GM19193 (cell line): ENCODE measurements at regions not wholly inside any gene's neighbourhood (a gene's known extent, or its start where the extent isn't known, plus 50 kb on each side); places are given as distances from the start of the nearest gene placed in this dataset.

ENCODE experiments used
- POLR2A ChIP-seq: IDR thresholded peaks from 4 replicates; pipeline ENCODE4 v1.6.1; 2011; ENCODE audit not compliant: insufficient read depth, insufficient read length; ENCODE audit errors: extremely low read depth

DNA sequence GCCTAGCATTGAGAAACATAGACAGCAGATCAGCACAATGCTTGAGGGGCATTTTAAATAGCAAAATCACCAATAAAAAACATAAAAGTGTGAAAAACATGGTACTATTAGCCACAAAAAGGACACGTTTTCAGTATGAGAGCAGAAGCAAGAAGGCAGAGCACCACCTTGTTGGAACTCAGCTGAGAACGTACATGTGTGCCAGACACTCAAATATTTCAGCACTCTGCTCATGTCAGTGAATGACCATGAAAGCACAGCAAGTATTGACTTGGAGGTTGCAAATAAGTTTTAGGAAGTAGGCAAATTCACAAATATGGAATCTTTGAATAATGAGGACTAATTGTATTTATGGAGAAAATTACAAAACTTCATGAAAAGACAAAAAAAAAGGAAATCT lies 193.4 kb upstream of the PKN2 start:
- no peak for TF ChIP-seq POLR2A

DNA sequence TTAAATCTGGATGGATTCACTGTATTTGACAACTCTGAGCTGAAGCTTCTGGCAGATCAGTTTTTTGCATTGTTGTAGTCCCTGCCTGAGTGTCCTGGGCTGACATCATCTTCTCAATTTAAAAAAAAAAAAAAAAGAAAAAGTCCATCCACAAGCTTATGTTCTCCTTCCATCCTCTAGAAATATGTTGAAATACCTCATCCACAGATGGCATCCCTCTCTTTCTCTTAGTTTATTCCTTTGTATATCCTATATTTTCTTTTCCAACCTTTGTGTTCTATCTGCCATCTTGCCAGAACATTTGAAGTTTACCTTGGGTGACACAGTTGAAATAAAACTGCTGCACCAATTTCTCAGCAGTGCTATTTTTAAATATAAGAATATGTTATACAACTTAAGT lies 184.4 kb upstream of the PKN2 start:
- no peak for TF ChIP-seq POLR2A

DNA sequence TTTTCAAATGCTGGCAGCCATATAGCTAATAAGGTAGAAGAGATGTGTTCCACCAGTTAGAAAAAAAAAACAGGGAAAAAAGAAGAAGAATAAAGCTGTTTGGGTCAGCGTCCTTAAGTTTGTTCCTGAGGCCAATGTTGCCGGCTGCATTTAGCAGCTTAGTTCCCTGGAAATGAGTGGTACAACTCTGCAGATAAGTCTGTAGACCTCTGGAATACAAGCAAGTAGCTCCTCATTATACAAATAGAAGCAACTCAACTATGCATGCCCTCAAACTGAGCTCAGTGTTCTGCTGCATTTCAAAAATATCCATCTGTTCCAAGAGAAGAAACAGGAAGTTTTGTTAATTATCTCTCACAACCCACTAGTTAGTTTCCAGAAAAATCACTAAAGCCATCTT lies 181.2 kb upstream of the PKN2 start:
- TF ChIP-seq POLR2A: no peak

DNA sequence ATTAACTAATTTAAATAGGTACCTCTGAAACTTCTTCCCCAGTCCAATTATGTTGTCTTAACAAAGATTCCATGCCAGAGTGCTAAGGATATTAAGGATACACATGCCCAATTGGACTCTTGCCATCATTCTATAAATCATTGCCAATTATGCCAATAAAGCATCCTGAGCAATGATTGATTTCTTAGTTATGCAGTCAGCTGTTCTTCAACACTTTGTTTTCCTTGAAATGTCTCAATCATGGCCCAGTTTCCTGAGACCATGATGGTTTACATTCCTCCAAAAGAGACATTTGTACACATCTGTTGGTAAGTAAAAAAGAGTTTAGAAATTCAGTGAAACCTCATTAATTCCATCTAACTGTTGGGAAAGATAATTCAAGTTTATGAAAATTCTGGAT lies 180.4 kb upstream of the PKN2 start:
- no peak for TF ChIP-seq POLR2A

DNA sequence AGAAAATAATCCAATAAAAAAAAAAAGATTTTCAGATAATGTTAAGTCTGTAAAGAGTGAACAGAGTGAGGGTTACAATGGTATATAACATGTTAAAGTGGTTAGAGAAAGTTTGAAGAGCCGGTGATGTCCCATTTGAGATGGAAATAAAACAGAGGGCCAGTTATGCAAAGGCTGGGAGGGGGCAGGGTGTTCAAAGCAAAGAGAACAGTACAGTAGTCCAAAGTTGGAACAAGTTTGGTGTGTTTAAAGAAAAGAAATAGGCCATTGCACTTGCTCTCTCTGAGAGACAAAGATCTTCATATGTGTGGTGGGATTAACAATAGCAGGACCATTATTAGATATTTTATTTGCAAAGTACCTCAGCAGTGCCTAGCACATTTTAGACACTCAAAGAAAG lies 179.5 kb upstream of the PKN2 start:
- no peak for TF ChIP-seq POLR2A

DNA sequence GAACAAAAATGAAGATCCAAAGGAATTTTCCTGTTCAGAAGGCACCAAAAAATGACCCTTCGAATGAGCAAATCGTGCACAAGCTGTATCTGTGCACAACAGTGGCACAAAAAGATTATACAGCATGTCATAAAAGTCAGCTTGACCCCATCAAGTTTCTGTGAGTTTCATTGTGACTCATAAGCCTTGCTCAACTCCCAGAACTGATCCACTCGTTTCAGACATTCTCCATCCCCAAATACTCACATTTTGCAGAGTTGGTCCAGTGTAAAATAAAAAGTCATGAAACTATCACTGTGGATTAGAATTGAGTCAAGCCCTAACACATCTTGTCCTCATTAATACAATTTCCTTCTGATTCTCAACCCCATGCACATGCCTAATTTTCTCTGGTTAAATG lies 174.7 kb upstream of the PKN2 start:
- no peak for TF ChIP-seq POLR2A

DNA sequence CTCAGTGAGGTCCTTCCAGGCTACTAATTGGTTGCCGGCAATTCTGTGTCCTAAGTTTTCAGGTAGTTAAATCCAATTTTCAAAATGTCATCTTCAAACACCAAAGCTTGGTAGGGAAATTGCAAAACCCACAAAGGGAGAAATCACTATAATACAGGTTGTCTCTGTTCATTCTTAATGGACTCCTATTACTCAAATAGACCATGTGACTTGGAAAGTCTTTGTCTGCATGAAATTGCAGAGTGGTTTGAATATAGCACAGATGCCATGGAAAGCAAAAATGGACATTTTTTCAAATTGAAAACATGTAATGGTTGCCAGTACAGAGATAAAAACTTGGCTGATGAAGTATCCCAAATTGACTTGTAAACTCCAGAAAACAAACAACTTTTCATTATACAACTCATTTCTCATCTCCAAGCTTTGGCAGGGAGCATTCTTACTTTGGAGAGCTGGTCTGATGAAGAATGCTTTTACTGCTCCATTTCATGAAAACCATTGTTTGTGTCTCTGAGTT lies 169.5 kb upstream of the PKN2 start:
- TF ChIP-seq POLR2A: no peak

DNA sequence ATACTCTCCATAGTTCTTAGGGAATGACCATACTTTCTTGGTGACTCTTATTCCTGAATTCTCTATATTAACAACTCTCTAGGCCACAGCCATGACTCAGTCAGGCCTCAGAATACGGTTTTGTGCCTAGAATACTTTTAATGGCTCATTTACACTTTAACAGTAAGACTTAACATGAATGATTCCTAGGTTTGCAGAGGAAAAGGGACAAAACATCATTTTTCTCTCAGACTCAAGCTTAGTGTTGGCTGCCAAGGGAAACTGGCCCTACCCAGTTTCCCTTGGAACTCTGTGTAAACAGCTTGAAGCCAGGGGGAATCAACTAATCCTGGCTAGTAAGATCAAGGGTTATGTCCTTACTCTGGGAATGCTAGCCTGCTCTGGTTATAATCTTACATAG lies 164.9 kb upstream of the PKN2 start:
- TF ChIP-seq POLR2A: no peak

DNA sequence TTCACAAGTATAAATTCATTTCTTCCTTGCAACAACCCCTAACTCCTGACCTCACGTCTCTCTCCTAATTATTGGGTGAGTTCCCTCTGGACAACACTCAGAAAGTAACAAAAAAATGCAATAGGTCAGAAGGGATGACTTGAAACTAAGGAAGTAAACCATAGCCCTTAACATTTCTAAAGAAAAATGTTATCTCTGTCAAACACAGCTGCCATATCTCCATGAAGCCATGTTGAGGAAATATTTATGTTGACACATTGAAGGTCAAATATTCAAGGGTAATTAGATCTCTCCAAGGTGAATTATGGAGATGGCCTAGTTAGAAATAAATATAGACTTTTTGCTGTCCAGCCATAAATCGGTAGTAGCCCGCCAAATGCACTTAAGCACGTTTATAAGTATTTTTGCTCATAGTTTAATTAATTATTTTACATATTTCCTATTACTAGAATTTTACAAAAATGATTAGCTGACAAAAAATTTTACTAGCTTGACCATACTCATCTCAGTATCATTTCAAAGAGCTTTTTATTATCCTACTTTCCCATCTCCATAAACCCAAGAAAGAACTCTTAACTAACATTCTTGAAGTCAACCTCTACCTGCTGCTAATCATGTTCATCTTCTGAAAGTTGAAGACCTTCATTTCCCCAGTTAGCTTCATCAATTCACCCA lies 160.1 kb upstream of the PKN2 start:
- no peak for TF ChIP-seq POLR2A

DNA sequence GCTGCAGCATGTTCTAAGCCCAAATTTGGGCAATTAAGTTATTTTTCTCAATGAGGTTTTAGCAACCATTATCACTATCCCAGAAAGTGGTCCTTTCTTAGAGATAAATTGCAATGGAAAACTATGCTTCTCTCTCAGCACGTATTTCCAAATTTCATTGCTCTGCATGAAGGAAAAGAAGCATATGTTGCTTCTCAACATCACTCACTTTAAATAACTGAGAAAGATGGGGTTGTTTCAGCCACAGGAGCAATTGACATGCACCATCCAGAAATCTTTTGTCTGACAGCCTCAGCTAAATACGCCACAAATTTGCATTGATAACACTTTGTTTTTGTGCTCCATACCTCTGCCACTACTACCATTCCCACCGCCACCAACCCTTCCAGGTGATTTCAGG lies 157.6 kb upstream of the PKN2 start:
- no peak for TF ChIP-seq POLR2A

DNA sequence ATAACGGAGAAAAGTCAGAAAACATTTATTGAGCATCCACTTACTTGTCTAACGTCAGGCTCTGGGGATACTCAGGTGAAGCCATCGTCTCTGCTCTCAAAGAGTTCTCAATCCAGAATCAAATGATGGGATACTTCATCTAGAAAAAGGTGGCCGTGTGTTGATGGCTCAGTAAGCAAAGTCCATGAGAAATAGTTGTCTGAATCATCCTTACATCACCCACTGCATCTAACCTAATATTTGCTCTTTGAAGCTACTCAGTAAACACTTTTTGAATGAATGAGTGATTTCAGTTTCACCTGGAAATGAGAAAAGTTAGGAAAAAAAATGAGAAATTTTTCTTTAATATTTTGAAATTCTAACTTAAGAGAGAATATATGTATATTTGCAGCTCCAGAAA lies 155.3 kb upstream of the PKN2 start:
- no peak for TF ChIP-seq POLR2A

DNA sequence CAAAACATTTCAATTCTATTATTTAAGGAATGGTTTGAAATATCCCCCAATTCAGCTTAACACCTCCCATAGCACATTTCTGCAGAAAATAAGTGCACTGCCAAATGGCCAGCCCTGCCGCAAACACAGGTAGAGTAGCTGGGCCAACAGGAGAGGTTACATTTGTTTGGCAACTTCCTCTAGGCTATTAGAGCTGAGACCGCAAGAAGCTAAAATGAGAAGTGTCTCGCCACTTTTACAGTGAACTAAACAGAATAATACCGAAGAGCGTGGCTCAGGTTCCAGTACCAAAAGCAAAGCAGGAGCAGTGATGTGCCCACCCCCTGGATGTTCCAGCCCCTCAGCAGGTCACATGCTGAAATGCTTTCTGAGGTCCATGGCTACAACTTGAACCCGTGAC lies 154.5 kb upstream of the PKN2 start:
- no peak for TF ChIP-seq POLR2A

DNA sequence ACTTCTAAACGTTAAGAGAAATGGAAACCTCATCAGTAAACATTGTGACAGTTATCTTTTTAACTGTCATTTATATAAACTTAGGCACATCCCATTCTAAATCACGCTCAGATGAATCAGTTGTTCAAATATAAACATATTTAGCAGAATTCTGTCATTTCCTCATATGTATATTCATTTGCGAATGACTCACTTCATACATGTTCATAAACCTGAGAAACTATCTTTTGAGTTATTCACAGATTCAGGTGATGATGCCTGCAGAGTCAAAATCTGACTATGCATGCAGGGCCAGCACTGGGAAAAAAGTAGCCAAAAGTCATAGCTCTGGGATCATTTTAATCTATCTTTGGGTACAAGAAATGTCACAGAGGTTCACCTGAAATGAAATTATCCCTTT lies 153.8 kb upstream of the PKN2 start:
- no peak for TF ChIP-seq POLR2A

DNA sequence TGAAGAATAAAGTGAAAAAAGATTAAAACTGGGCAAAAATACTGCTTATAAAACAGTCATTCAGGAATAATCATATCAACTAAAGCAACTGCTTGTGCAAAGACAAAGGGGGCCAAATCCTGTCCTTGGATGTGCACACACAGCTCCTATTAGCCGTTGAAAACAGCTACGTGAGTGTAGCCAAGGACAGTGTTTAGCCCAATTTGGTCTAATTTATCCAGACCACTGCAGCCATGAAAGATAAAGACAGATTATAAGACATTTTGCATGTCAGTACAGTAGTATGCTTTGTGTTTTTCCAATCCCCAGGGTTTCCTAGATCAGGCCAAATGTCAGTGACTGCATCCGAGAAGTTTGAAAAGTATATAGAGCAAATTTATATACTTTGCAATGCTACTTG lies 146.3 kb upstream of the PKN2 start:
- no peak for TF ChIP-seq POLR2A

DNA sequence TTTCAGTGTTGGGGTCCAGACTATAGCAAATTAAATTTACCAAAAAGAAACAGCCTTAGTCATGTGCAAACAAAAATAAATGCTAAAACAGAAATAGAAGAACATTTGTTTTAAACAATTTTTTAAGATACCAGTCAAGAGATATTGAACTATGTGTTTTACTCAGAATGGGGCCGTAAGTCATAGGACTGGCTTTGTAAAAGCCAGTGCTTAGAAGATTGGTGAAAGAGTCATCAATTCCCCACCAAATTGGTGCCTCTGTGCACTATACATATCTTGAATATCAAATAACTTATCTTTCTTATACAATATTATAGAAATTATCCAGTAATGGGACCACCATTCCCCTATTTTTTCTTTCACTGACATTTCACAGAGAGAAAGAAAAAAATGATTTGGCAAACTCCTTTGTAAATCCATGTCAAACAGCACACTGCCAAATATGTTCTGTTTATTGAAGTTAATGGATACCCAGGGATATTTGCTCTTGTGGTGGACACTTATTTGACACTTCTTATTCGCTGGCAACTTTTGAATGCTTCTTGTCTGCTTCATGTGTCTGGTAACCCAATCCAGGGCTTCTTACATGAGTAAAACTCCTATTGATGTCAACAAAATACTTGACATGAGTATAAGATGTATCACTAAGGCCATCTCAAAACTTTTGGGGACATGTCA lies 145.7 kb upstream of the PKN2 start:
- no peak for TF ChIP-seq POLR2A

DNA sequence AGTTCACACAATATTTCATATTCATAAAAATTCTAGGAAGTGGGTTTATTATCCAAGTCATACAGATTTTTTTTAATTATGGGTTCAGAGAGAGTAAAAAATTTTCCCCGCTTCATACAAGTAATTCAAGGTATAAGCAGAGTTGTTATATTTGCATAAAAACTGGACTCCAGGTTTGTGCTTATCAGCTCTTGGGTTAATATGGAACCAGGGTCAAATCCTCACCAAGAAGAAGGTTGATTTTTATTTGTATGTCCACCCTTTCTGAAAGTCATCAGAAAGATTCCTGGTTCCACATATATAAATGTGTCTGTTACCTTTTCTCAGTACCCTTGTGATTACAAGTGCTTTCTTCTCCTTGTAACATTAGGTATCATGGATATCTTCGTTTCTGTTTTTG lies 143.8 kb upstream of the PKN2 start:
- TF ChIP-seq POLR2A: no peak
